ENCODE measurements at regions not wholly inside any gene's neighbourhood (a gene's known extent, or its start where the extent isn't known, plus 50 kb on each side); places are given as distances from the start of the nearest gene placed in this dataset.

GRCh38 chr13:107765724-107766401 is 449.5 kb downstream of the LIG4 start:
- H3K27me3 ChIP-seq (ENCODE audit: low read length): no peaks in the 10 kb centered on the region
- TF ChIP-seq EZH2phosphoT487 (IDR thresholded peaks at IDR 0.05; ENCODE audit: borderline replicate concordance, low read length) (no peak), CTCF (conservative IDR thresholded peaks at IDR 0.05; ENCODE audit: low read depth, low read length) (no peak), EZH2 (IDR thresholded peaks at IDR 0.05; ENCODE audit: low read length, unreplicated experiment) (no peak)
- DNase-seq: peak; percentile 47
- H3K4me1 ChIP-seq (ENCODE audit: insufficient read depth, low read length): peaks cover 30% of the 10 kb centered on the region
- H3K9me2 ChIP-seq (replicated peaks; ENCODE audit: low read length): no peaks in the 10 kb centered on the region
- peak; percentile 86 for ATAC-seq
- 0 out of 2 replicates have a peak, but pooled peaks cover 5% of the 10 kb centered on the region for H3K79me2 ChIP-seq (ENCODE audit: low read length)
- no peaks in the 10 kb centered on the region for H3F3A ChIP-seq (ENCODE audit: low read length, unreplicated experiment)
- H2AFZ ChIP-seq (ENCODE audit: low read length): peak overlapping the region; percentile 44; the same call in 1 of the 2 replicates
- no peaks in the 10 kb centered on the region for H3K9me3 ChIP-seq (ENCODE audit: low read length)
- H3K4me3 ChIP-seq (ENCODE audit: low read length): peak overlapping the region; percentile 12; the same call in 1 of the 2 replicates
- H3K36me3 ChIP-seq (ENCODE audit: low read depth, low read length): no peaks in the 10 kb centered on the region
- CTCF ChIA-PET: interaction anchor here (1.0 kb wide), 1 partner anchor 22 kb away, joined by 3 read pairs; no protein-coding TSS in a partner anchor
- intact Hi-C loops (cut with micrococcal nuclease): loop anchor here (2.0 kb wide), 1 partner anchor 33 kb away; no protein-coding TSS in a partner anchor
- POLR2A ChIA-PET (ENCODE audit: unreplicated experiment): interaction anchor here (0.6 kb wide), 2 partner anchors 26 to 53 kb away, joined by 3 read pairs; no protein-coding TSS in a partner anchor
- H3K27ac ChIP-seq (ENCODE audit: low read length): 0 out of 2 replicates have a peak overlapping the region, but pooled peaks have one; percentile 11
- 0 out of 2 replicates have a peak overlapping the region, but pooled peaks have one; percentile 5 for H3K9ac ChIP-seq (ENCODE audit: low read length)
- BruUV-seq (replicated peaks): TSS peak; percentile 85
- no peaks in the 10 kb centered on the region for H4K20me1 ChIP-seq (ENCODE audit: low read length)
- peak overlapping the region; percentile 74 for H3K4me2 ChIP-seq (ENCODE audit: low read length)

GRCh38 chr13:107764046-107764445 is 451.3 kb downstream of the LIG4 start:
- Histone ChIP-seq H3K36me3 (ENCODE audit: low read depth, low read length) (no peaks in the 10 kb centered on the region), H3F3A (ENCODE audit: low read length, unreplicated experiment) (no peaks in the 10 kb centered on the region), H3K9ac (ENCODE audit: low read length) (no peak overlapping the region), H3K79me2 (ENCODE audit: low read length) (0 out of 2 replicates have a peak, but pooled peaks cover 5% of the 10 kb centered on the region), H3K4me2 (ENCODE audit: low read length) (no peak overlapping the region), H3K4me1 (ENCODE audit: insufficient read depth, low read length) (peaks cover 30% of the 10 kb centered on the region), H3K9me3 (ENCODE audit: low read length) (no peaks in the 10 kb centered on the region), H4K20me1 (ENCODE audit: low read length) (no peaks in the 10 kb centered on the region), H3K4me3 (ENCODE audit: low read length) (no peak overlapping the region), H2AFZ (ENCODE audit: low read length) (no peak overlapping the region), H3K27me3 (ENCODE audit: low read length) (no peaks in the 10 kb centered on the region), H3K9me2 (replicated peaks; ENCODE audit: low read length) (no peaks in the 10 kb centered on the region), H3K27ac (ENCODE audit: low read length) (no peak overlapping the region)
- intact Hi-C loops (cut with micrococcal nuclease): no loop called here
- BruUV-seq (replicated peaks): no TSS peak
- TF ChIP-seq EZH2phosphoT487 (IDR thresholded peaks at IDR 0.05; ENCODE audit: borderline replicate concordance, low read length) (no peak), CTCF (conservative IDR thresholded peaks at IDR 0.05; ENCODE audit: low read depth, low read length) (no peak), EZH2 (IDR thresholded peaks at IDR 0.05; ENCODE audit: low read length, unreplicated experiment) (no peak)
- POLR2A ChIA-PET (ENCODE audit: unreplicated experiment): no interaction called here
- no peak for ATAC-seq
- no peak for DNase-seq
- CTCF ChIA-PET: no interaction called here

GRCh38 chr13:107753748-107754147 is 461.6 kb downstream of the LIG4 start:
- Histone ChIP-seq H3K27ac (ENCODE audit: low read length) (no peak overlapping the region), H3K79me2 (ENCODE audit: low read length) (no peaks in the 10 kb centered on the region), H4K20me1 (ENCODE audit: low read length) (no peaks in the 10 kb centered on the region), H3K9me3 (ENCODE audit: low read length) (no peaks in the 10 kb centered on the region), H3K27me3 (ENCODE audit: low read length) (no peaks in the 10 kb centered on the region), H3K4me3 (ENCODE audit: low read length) (no peak overlapping the region), H3K36me3 (ENCODE audit: low read depth, low read length) (no peaks in the 10 kb centered on the region), H2AFZ (ENCODE audit: low read length) (no peak overlapping the region), H3K9me2 (replicated peaks; ENCODE audit: low read length) (no peaks in the 10 kb centered on the region), H3K4me1 (ENCODE audit: insufficient read depth, low read length) (peaks cover 5% of the 10 kb centered on the region), H3K4me2 (ENCODE audit: low read length) (no peak overlapping the region), H3F3A (ENCODE audit: low read length, unreplicated experiment) (no peaks in the 10 kb centered on the region), H3K9ac (ENCODE audit: low read length) (no peak overlapping the region)
- BruUV-seq (replicated peaks): no TSS peak
- POLR2A ChIA-PET (ENCODE audit: unreplicated experiment): no interaction called here
- no peak for TF ChIP-seq CTCF (conservative IDR thresholded peaks at IDR 0.05; ENCODE audit: low read depth, low read length)
- no peak for TF ChIP-seq EZH2 (IDR thresholded peaks at IDR 0.05; ENCODE audit: low read length, unreplicated experiment)
- no peak for TF ChIP-seq EZH2phosphoT487 (IDR thresholded peaks at IDR 0.05; ENCODE audit: borderline replicate concordance, low read length)
- intact Hi-C loops (cut with micrococcal nuclease): no loop called here
- CTCF ChIA-PET: no interaction called here
- ATAC-seq: no peak
- DNase-seq: no peak

Data from PC-3 (cell line).